Lung (tissue), 11 donors: ENCODE measurements at regions not wholly inside any gene's neighbourhood (a gene's known extent, or its start where the extent isn't known, plus 50 kb on each side); places are given as distances from the start of the nearest gene placed in this dataset.

Experiments
- ATAC-seq: fragments of 200-7000 bp; cut with Tn5 transposase; one replicate; pipeline ENCODE4 v1.9.1; 2020; ENCODE audit warnings: moderate number of reproducible peaks; ENCODE audit not compliant: insufficient read depth, low FRiP score
- DNase-seq, 3 donors: peaks; one replicate each; pipeline ENCODE4 v3.0.0-alpha.2; 2013 to 2017
- H3K27ac ChIP-seq, 2 donors: one replicate each; pipeline ENCODE4 v1.5.1; 2013; ENCODE audit warnings: mild to moderate bottlenecking in 2 of 2, moderate library complexity in 2 of 2, control low read depth in 1 of 2, inconsistent platforms in 1 of 2, low read depth in 1 of 2, low read length in 1 of 2
- H3K27me3 ChIP-seq, 3 donors: one replicate each; pipeline ENCODE4 v1.5.1; 2013; ENCODE audit warnings: low read length in 2 of 3; ENCODE audit not compliant: control insufficient read depth in 3 of 3, insufficient read depth in 3 of 3
- H3K36me3 ChIP-seq, 4 donors: one replicate each; pipeline ENCODE4 v1.5.1; 2013; ENCODE audit warnings: low read length in 4 of 4, mild to moderate bottlenecking in 1 of 4, moderate library complexity in 1 of 4; ENCODE audit not compliant: control insufficient read depth in 4 of 4, insufficient read depth in 4 of 4
- H3K4me1 ChIP-seq, 5 donors: one replicate each; pipeline ENCODE4 v1.5.1; 2013; ENCODE audit warnings: low read length in 5 of 5, mild to moderate bottlenecking in 2 of 5, moderate library complexity in 1 of 5; ENCODE audit not compliant: control insufficient read depth in 5 of 5, insufficient read depth in 5 of 5
- H3K4me3 ChIP-seq: one replicate; pipeline ENCODE4 v1.5.1; 2013; ENCODE audit warnings: mild to moderate bottlenecking, control low read depth, moderate library complexity
- H3K9ac ChIP-seq, 2 donors: one replicate each; pipeline ENCODE4 v1.5.1; 2013; ENCODE audit warnings: low read length in 2 of 2, control low read depth in 1 of 2; ENCODE audit not compliant: insufficient read depth in 1 of 2
- H3K9me3 ChIP-seq, 4 donors: one replicate each; pipeline ENCODE4 v1.5.1; 2013; ENCODE audit warnings: low read length in 3 of 4, mild to moderate bottlenecking in 1 of 4, moderate library complexity in 1 of 4; ENCODE audit not compliant: control insufficient read depth in 4 of 4, insufficient read depth in 3 of 4
- CTCF ChIP-seq: IDR thresholded peaks from 2 replicates; pipeline ENCODE4 v1.5.1; 2012; ENCODE audit warnings: mild to moderate bottlenecking; ENCODE audit errors: control extremely low read depth, extremely low read depth
- WGBS, 2 donors: extraction: QIAGEN DNeasy Blood & Tissue Kit; methylation state at CpG; one replicate each; pipeline ENCODE4 v1.1.7; 2013; 5-methylcytosine and 5-hydroxymethylcytosine counted together
- donor health status: control.
- donor health status: control.
- donor health status: Bipolar disorder and iron deficiency.
- donor health status: healthy.
- donor health status: DM: yes; HTN: yes; CAD: no.

GRCh38 chr20:23272176-23273029, 78.2 kb upstream of the NXT1 start:
- H3K9ac ChIP-seq: no peak overlapping the region
- ATAC-seq (no peak), DNase-seq (peak in 1 of 3 donors; percentile 42)
- TF ChIP-seq CTCF: no peak
- H3K36me3 ChIP-seq: no peaks in the 10 kb centered on the region
- 79 to 87% methylated on average over 6 of the region's 6 CpGs for WGBS, 2 donors
- H3K4me3 ChIP-seq: no peak overlapping the region
- H3K27ac ChIP-seq: no peak overlapping the region
- peaks cover 0 to 11% (median under 1%) of the 10 kb centered on the region in 4 donors for H3K9me3 ChIP-seq
- peaks cover 0 to 11% (median 2%) of the 10 kb centered on the region in 5 donors for H3K4me1 ChIP-seq
- no peaks in the 10 kb centered on the region for H3K27me3 ChIP-seq

- ATAC-seq (no peak), DNase-seq (peak; percentile 48 to 76 (median 61))
Measured at GRCh38 chr20:23270382-23270911, 80.1 kb upstream of the NXT1 start.

GRCh38 chr20:23269954-23270353, 80.6 kb upstream of the NXT1 start:
- Histone ChIP-seq H3K36me3 (no peaks in the 10 kb centered on the region), H3K4me3 (no peak overlapping the region), H3K9me3 (peaks cover 0 to 13% (median 0%) of the 10 kb centered on the region in 4 donors), H3K27ac (peak overlapping the region; percentile 43 to 76), H3K27me3 (no peaks in the 10 kb centered on the region), H3K4me1 (peaks cover 0 to 11% (median 6%) of the 10 kb centered on the region in 5 donors), H3K9ac (no peak overlapping the region)
- WGBS, 2 donors: 56 to 65% methylated on average over 5 of the region's 5 CpGs
- DNase-seq (peak in 2 of 3 donors; percentile 11 to 37), ATAC-seq (no peak)
- no peak for TF ChIP-seq CTCF

More at GRCh38 chr20:23270382-23270911, 80.1 kb upstream of the NXT1 start:
- H3K27me3 ChIP-seq: no peaks in the 10 kb centered on the region
- no peak overlapping the region for H3K4me3 ChIP-seq
- H3K36me3 ChIP-seq: no peaks in the 10 kb centered on the region
- H3K27ac ChIP-seq: peak overlapping the region in 1 of 2 donors; percentile 76
- H3K9ac ChIP-seq: no peak overlapping the region
- TF ChIP-seq CTCF: no peak
- WGBS, 2 donors: 52 to 71% methylated on average over 11 of the region's 11 CpGs
- peaks cover 0 to 11% (median 6%) of the 10 kb centered on the region in 5 donors for H3K4me1 ChIP-seq
- H3K9me3 ChIP-seq: peaks cover 0 to 11% (median 0%) of the 10 kb centered on the region in 4 donors
